GM21423 (cell line): ENCODE measurements at regions not wholly inside any gene's neighbourhood (a gene's known extent, or its start where the extent isn't known, plus 50 kb on each side); places are given as distances from the start of the nearest gene placed in this dataset.

Experiments used
- ATAC-seq: cut with Tn5 transposase; IDR thresholded peaks from one replicate; pipeline ENCODE4 v1.9.1; 2021; ENCODE audit warnings: mild to moderate bottlenecking, moderate library complexity; ENCODE audit not compliant: unreplicated experiment

DNA sequence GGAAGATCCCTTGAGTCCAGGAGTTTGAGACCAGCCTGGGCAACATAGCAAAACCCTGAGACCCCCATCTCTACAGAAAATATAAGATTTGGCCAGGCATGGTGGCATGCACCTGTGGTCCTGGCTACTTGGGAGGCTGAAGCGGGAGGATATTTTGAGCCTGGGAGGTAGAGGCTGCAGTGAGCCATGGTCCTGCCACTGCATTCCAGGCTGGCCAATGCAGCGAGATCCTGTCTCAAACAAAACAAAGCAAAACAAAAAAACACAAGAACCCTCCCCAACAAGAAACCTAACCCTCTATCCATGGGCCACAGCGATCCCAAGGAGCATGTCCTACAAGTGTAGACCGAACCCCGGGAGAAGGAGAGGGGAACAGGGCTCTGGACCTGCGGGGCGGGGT, 133.3 kb downstream of the MGAT5B start:
- ATAC-seq = no peak

DNA sequence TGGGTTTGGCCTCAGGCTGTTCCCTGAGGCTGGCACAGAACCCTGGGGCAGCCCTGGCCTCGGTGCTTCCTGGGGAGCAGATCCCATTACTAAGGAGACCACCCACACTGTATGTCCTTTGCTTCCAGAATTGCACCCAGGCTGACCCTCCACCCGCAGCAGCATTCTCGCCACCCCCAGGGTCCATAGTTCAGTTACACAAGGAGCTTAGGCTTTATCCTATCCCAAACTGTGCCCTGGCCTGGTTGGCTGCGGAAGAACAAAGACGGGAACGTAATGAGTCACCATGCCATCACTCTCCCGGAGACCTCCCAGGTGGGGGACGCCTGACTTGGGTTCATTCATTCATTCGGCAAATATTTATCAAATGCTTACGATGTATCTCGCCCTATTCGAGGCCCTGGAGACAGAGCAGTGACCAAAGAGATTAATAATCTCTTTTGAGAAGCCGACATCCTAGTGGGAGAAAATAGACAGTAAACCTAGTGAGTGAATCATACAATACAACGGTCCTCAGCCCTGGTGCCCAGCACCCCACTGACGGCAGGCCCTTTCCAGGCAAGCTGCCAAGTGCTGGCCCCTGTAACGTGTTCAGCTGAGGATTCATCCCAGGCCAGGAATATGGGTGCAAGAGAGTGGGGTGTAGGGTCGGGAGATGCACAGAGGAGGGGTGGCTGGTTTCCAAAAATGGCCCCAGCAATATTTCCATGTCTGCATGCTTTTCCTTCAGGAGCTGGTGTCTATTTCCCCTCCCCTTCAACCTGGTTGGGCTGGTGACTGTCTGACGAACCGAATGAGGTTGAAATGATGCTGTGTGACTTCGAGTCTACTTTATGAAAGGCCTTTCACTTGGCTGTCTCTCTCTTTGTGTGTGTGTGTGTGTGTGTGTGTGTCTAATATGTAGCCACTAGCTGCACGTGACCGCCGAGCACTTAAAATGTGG, 134.2 kb downstream of the MGAT5B start:
- no peak for ATAC-seq

DNA sequence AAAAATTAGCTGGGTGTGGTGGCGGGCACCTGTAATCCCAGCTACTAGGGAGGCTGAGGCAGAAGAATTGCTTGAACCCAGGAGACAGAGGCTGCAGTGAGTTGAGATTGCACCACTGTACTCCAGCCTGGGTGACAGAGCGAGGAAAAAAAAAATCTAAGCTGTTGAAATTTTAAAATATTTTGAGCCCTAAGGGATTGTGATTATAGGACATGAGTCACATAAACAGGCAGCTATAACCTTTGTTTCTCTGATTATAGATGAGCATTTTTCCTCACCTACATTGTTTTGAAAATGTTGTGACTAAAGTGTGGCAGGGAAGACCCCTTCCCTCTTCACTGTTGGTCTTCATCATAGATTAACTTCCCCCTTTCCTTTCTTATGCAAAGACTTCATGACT, 135.5 kb downstream of the MGAT5B start:
- no peak for ATAC-seq

DNA sequence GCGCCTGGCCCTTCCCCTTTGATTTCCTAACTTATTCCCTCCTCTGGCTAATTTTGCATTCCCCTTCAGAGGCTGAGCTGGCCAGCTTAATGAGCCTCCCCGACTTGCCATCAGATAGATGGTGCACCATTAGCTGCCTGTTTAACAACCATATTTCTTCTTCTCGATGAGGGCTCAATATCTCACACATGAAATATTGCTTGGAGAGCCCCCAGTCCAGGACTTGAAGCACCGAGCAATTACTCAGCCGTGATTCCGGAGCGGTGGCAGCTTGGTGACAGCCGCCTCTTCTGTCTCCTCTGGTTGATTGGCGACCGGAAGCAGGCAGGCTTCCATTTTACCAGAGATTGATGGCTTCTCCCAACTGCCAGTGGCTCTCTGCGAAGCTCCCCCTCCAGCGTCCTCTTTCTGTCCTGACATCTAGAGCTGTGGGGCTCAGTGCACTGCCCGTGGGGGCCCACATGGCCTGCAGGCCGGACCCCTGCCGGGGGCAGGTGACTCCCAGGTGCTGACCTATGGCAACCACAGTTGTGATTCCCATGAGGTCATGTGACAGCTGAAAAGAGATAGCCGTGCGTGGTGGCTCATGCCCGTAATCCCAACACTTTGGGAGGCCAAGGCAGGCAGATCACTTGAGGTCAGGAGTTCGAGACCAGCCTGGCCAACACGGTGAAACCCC, 133.7 kb upstream of the SEC14L1 start:
- no peak for ATAC-seq

DNA sequence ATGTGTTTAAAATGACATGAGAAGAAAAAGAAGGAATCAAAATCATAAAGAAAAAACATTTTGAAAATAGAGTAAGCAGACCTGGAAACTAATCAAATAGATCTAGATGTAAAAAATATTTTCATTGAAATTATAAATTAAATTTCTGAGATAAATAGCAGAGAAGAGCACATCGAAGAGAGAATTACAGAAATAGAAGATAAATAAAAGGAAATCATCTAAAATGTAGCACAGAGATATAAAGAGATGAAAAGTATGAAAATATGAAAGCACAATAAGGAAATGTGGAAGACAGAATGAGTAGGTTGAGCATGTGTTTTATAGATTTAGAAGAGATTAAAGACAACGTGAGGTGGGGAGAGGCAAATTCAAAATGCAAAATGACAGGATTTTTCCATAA, 130.9 kb upstream of the SEC14L1 start:
- no peak for ATAC-seq

DNA sequence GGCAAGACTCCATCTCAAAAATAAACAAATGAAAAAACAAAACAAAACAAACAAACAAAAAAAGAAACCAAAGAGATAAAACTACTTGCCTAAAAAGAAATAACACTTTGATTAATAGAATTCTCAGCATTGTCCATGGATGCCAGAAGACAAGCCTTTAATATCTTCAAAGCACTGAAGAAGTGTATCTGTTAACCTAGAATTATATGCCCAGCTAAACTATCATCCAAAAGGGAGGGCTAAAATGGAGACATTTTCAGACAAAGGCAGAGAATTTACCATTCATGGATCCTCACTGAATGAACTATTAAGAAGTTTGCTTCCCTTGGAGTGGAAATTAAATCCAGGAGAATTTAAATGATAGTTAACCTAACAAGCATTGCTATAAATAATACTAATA, 130.1 kb upstream of the SEC14L1 start:
- ATAC-seq = no peak

DNA sequence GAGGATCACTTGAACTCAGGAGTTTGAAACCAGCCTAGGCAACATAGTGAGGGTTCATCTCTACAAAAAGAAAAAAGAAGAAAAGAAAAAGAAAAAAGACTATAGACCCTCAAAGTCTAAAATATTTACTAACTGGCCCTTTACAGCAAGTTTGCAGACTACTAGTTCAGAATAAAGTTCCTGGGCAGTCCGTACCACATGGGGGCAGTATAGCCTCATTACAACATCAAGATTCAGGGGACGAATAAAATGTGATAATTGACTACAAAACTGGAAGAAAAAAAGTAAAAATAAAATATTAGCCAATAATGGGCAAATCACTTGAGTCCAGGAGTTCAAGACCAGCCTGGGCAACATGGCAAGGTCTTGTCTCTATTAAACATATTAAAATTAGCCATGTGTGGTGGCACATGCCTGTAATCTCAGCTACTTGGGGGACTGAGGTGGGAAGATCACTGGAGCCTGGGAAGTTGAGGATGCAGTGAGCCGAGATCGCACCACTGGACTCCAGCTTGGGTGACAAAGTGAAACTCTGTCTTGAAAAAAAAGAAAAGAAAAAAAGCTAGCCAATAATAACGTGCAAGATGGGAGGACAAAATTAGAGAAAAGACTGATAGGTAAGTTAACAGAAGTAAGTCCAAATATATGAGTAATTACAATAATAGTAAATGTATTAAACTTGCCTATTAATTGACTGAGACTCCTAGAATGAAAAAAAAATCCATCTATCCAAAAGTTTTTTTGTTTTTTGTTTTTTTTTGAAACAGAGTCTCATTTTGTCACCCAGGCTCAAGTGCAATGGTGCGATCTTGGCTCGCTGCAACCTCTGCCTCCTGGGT, 129.4 kb upstream of the SEC14L1 start:
- no peak for ATAC-seq

DNA sequence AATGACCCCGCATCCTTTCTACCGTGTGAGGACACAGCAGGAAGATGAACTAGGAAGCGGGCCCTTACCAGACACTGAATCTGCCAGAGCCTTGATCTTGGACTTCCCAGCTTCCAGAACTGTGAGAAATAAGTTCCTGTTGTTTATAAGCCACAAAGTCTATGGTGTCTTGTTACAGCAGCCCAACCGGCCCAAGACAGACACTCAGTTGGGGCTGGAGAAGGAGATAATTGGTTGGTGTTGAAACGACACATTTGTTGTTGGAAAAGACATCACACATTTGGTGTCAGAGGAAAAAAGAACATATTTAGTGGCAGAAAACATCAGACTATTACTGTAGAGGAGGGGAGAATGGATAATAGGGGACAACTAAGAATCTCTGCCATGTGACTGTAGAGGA, 122.3 kb upstream of the SEC14L1 start:
- ATAC-seq = no peak

DNA sequence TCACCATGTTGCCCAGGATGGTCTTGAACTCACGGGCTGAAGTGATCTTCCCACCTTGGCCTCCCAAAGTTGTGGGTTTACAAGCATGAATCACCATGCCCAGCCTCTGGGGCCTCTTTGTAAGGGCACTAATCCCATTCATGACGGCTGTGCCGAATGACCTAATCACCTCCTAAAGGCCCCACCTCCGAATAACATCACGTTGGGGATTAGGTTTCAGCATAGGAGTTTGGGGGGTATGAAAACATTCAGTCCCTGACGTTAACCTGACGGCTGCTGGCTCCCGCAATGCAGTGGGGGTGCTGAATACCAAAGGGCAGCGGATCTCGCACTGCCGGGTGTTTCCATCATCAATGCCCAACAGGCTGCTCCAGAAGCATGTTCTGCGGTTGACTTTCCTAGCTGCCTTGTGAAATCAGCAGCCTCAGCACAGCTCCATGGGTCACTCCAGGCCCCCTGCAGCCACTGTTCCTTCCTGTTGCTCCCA, 120.8 kb upstream of the SEC14L1 start:
- no peak for ATAC-seq

DNA sequence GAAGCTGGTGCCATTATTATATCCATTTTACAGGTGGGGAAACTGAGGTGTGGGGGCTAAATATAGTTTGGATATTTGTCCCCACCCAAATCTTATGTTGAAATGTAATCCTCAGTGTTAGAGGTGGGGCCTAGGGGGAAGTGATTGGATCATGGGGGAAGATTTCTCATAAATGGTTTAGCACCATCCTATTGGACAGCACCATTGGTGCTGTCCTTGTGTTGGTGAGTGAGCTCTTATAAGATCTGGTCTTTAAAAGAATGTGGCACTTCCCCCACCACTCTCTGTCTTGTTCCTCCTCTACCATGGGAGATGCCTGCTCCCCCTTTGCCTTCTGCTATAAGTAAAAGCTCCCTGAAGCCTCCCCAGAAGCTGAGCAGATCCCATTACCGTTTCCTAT, 119.8 kb upstream of the SEC14L1 start:
- ATAC-seq = no peak

DNA sequence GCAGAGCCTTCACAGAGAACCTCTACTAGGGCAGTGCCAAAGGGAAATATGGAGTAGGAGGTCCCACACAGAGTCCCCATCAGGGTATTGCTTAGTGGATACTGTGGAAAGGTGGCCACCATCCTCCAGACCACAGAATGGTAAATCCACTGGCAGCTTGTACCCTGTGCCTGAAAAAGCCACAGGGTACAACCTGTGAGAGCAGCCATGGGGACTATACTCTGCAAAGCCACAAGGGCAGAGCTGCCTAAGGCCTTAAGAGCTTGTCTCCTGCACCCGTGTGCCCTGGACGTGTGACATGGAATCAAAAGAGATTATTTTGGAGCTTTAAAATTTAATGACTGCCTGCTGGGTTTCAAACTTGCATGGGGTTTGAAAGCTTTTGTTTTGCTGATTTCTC, 118.0 kb upstream of the SEC14L1 start:
- ATAC-seq = no peak

DNA sequence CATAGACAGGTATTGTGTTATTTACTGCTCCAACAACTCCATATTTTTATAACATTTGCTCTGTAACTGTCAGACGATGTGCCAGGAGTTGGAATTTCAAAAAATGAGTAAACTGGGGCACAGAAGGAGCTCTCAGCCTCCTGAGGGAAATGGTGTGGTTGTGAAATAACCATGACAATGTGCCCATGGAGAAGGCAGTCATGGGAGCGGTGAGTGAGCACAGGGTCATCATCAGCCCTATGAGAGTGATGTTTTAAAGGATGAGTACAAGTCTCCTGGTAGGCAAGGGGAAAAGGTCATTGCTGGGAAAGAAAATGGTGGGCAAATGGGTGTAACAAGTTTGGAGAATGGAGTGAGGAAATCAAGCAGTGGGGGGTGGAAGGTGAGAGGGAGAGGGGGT, 115.0 kb upstream of the SEC14L1 start:
- no peak for ATAC-seq

DNA sequence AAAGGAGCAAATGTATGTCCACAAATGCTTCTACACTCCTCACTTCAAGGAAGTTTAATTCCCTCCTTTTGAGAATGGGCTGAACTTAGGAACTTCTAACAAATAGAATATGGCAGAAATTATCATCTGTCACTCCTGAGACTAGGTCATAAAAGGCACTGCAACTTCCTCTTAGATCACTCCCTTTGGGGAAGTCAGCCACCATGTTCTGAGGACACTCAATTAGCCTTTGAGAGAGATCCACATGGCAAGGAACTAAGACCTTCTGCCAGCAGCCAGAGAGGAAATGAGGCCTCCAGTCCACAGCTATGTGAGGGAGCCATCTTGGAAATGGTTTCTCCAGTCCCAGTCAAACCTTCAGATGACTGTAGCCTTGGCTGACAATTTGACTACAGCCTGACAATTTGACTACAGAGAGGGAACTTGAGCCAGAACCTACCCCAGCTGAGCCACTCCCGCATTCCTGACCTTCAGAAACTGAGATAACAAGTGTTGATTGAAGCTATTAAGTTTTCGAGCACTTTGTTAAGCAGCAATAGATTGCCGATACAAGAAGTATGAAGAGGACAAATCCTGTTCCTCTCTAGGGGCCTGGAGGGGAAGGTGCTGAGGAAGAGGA, 113.4 kb upstream of the SEC14L1 start:
- ATAC-seq = no peak

DNA sequence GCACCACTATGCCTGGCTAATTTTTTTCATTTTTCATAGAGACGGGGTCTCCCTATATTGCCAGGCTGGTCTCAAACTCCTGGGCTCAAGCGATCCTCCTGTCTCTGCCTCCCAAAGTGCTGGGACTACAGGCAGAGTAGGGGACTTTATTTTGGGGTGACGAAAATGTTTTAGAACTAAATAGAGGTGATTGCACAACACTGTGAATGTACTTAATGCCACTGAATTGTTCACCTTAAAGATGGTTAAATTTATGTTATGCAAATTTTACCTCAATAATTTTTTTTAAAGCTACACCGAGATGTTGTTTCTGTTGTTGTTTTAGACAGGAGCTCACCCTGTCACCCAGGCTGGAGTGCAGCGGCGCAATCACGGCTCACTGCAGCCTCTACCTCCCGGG, 111.9 kb upstream of the SEC14L1 start:
- no peak for ATAC-seq

DNA sequence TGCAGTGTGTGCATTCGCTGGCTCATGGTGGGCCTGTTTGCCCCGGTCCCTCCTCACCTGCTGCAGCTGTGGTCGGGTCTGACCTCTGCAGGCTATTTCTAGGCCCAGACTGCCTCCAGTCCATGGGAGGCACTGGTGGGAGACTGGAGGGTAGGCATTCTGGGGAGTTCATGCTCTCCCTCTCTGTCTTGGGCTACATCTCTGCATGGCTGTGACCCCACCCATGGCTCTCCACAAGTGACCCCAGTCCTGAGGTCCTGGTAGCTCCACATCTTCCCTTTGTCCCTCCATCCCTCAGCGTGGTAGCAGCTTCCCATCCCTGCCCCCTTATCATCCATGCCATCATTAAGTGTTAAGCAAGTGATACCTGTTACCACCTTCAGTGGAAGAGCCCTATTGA, 107.8 kb upstream of the SEC14L1 start:
- no peak for ATAC-seq

DNA sequence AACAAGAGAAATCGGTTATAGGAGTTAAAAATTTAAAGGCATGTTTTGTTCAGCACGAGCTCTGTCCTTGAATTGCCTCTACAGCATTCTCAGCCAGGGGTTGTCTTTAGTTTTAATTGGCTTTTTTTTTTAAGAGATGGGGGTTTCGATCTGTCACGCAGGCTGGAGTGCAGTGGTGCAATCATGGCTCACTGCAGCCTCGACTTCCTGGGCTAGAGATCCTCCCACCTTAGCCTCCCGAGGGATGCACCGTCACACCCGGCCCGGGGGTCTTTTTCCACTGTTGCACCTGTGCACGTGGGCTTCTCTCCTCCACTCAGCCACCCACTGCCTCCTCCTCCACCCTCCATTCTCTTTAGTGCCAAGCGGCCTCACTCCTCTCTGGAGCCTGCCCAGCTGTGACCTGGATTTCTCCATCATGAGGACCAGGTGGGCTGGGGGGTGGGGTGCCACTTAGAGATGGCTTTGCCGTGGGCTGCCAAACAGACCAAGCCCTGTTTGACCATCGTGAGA, 106.8 kb upstream of the SEC14L1 start:
- ATAC-seq = no peak

DNA sequence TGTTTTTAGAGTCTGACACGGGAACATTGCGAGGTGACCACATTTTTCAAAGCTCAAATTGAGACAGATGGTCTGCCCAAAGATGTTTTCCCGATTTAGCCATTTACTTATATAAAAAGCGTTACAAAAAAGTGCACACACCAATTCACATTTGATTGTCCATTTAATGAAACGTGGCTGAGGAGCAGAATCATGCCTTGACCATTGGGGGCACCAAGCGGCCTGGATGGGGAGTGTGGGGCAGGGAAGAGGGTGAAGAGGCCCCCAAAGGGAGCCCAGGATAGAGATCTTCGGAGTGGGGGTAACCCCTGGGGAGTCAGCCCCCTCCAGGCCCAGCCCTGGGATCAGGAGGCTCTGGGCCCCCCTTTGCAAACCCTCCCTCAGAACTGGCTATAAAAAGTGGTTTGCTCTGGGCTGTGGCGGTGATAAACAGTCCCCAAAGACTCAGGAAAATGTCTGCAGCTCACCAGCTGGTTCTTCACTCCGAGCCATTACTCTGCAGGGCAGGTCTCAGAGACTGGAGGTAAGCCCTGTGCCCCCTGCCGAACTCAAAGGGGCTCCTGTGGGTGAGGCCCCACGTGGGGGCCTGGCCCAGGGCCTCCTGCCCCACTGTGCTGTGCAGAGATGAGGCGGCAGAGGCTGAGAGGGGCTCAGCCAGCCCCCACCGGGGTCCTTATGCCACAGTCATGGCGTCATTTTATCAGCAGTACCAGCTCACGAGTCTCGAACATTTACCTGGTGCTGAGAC, 105.9 kb upstream of the SEC14L1 start:
- no peak for ATAC-seq

DNA sequence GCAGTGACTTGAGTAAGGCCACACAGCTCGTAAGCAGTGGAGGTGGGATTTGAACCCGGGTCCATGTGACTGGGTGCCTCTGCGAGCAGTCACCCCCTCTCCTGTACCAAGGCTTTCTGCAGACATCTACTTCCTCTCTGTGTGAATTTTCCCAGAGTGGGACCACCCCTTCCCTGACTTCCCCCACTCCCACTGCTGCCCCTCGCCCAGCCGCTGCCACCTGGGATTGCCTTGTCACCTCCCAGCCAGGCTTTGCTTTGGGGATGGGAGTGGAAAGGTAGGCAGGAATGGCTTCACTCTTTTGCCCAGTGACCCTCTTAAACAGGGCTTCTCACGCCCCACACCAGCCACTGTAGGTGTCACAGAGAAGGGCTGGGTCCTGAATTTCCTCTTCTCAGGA, 105.2 kb upstream of the SEC14L1 start:
- ATAC-seq = no peak

DNA sequence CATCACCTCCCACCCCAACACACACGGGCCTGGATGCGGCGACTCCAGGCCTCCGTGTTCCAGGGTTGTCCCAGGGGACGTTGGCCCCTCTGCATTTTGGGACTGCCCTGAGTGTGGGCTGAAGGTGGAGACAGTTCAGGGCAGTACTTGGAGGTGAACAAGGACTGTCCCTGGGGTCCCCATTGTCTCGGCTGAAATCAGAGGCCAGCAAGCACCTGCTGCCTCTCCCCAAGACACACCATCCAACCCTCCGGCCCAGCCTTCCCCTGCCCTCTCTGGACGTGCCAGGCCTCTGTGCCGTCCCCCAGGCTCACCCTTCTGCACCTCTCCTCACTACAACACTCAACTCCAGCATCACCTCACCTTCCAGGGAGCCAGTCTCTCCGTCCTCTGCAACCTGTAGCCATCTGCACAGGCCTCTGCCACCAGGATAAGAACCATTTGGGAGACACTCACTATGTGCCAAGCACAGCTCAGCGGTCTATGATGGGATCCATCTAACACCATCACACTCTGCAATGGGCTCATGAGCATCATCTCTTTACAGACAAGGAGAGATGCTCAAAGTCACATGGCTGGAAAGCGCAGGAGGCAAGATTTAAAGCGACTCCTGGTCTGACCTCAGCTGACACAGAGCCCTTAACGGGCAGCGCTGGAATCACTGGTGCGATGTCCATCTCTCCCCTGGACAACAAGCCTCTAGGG, 104.5 kb upstream of the SEC14L1 start:
- no peak for ATAC-seq
